GM21367 (cell line): ENCODE measurements at regions not wholly inside any gene's neighbourhood (a gene's known extent, or its start where the extent isn't known, plus 50 kb on each side); places are given as distances from the start of the nearest gene placed in this dataset.
"Not testable (repeated sequence)": the region's sequence is repeated elsewhere in the genome, so short reads cannot be mapped to it uniquely, and the experiment has no call there.

Source experiments
- ATAC-seq: cut with Tn5 transposase; IDR thresholded peaks from one replicate; pipeline ENCODE4 v1.9.1; 2021; ENCODE audit not compliant: unreplicated experiment

- no peak for ATAC-seq
Observed at GRCh38 chr21:35288238-35288637, 239.1 kb upstream of the RUNX1 start.

DNA sequence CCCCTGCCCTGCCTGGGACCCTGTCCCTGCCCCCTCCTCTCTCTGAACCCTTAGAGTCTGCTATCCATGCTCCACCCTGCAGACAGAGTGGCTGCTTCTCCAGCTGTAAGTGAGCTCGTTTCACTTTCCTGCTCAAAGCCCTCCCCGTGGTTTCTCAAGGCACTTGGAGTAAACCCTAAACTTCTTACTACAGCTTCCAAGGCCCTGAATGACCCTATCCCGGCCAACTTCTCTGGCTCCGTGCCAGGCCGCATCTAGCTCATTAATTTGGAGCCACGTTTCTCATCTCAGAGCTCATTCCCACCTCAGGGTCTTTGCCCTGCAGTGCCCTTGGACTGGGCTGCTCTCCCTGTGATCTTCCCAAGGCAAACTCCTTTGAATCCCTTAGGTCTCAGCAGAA, 235.1 kb upstream of the RUNX1 start:
- no peak for ATAC-seq

DNA sequence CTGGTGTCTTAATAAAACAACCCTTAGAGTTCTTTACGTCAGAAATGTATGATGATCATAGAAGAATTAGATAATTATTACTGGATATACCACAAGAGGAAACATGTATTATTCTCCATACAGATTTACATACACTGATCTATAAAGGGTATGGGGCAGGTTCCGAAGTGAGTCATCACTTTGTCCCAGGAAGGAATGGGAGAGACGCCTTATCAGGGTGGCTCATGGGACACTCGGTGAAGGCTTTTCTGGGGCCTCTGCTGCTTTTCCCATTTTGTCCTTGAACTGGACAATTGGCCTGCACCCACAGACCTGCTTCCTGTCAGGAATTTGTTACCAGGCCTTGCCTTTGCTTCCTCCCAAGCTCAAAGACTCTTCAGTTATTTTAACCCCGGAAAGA, 233.8 kb upstream of the RUNX1 start:
- no peak for ATAC-seq

DNA sequence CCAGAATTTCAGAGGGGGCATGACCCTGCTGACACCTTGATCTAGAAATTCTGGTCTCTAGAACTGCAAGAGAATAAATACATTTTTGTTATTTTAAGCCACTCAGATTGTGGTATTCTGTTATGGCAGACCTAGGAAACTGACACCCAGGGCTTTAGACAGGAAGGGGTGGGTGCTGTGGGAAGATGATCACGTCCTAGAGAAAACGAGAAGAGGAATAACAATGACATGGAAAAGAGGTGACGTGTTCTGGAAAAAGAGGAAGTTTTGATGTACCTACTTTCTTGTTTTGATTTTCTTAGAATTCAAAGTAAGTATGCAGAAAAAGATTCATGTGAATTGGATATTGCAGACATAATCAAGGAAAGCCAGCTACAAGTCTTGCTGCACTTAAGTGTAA, 232.9 kb upstream of the RUNX1 start:
- ATAC-seq = no peak

DNA sequence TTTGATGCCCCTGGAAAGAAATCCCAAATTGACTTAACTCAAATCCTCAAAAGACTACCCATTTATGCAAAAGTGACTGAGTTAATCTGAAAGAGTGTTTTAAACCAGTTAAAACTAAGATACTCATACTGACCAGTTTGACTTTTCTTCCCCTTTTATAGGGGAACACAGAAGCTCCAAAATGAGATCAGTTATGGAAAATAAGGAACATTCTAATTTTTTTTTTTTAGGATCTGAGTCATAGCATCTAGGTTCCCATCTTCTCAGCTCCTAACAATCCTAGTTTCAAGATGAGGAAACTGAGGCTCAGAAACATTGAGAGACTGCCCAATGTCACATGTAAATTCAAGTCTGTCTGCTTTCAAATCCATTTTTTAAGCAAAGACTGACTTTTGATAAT, 231.1 kb upstream of the RUNX1 start:
- no peak for ATAC-seq

DNA sequence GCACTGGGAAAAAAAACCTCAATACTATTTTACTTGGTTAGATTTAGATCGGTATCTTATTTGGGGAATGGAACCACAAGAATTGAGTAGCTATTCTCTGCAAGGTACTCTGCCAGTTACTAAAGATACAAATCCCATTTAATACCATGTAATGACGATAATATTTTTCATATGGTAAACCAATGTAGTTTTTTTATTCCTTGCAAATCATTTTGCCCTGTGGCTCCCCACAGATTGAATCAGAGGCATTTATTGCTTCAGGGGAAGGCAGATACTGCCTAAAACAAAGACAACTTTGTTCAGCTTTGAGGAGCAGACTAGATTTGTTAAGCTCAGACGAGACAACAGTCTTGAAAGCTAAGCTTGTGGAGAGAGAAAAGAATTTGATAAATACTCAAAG, 226.7 kb upstream of the RUNX1 start:
- ATAC-seq = no peak

- no peak for ATAC-seq
Observed at GRCh38 chr21:35274923-35275322, 225.8 kb upstream of the RUNX1 start.

DNA sequence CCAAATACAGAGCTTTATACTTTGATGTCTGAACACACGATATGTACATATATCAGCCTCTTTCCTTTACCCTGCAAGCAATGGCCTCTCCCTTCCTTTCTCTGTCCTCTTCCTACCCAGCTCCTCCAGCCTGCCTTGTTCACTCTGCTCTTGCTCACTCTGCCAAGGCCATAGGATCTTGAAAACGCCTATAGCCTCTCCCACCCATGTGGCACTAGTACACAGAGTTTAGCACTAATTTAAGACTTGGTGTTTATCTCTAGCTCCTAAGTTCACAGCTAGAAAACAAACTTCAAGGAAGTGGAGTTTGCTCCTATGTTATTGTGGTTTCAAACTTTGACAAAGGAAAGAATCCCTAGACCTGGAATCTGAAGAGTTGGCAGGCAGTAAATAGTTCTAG, 225.0 kb upstream of the RUNX1 start:
- ATAC-seq = no peak

DNA sequence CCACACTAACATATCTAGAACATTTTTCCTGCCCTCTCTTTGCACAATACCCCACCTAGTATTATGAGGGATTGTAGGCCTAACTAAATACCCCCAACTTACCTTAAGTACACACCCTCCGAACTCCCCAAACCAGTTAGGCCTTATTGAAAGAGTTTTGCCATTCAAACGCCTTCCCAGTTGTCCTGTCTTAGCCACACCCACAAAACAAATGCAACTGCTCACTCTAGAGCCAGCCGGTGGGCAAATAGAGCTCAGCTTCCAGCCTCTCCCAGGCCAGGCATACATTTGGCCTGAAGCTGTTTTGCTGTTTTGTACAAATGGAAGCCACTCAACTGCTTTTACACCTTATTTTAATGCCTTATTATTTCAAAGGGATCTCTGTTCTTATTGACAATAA, 224.2 kb upstream of the RUNX1 start:
- no peak for ATAC-seq

GRCh38 chr21:35271344-35272118, 222.4 kb upstream of the RUNX1 start:
- not testable (repeated sequence) for ATAC-seq

- ATAC-seq = no peak
Observed at GRCh38 chr21:35268817-35269216, 219.7 kb upstream of the RUNX1 start.

DNA sequence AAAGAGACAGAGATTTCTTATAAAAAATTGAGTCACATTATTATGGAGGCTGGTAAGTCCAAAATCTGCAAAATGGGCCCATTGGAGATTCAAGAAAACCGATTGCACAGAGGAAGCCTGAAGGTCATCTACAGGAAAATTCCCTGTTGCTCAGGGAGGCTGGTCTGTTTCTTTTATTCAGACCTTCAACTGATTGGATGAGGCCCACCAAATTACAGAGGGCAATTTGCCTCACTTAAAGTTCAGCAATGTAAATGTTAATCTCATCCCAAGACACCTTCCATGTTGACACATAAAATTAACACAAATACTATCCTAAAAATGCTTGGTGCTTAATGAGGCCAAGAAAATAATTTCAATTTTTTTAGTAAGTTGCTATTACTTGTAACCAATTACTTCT, 219.2 kb upstream of the RUNX1 start:
- ATAC-seq = no peak

GRCh38 chr21:35266546-35266945, 217.4 kb upstream of the RUNX1 start:
- ATAC-seq = no peak

DNA sequence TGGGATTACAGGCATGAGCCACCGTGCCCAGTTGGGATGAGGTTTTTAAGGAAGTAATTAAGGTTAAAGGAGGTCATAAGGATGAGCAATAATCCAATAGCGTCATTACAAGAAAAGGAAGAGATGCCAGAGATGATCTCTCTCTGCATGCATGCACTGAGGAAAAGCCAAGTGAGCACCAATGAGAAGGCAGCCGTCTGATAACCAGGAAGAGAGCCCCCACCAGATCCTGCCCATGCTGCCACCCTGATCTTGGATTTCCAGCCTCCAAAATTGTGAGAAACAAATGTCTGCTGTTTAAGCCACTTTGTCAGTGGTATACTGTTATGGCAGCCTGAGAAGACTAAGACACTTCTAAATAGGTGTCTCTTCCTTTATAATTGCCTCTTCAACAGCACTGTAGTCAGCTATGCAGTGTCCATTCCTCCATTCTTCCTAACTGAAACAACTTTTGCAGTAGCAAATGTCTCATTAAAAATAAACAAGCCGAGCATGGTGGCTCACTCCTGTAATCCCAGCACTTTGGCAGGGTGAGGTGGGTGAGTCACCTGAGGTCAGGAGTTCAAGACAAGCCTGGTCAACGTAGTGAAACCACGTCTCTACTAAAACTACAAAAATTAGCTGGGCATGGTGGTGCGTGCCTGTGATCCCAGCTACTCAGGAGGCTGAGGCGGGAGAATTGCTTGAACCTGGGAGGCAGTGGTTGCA, 216.2 kb upstream of the RUNX1 start:
- ATAC-seq = no peak

DNA sequence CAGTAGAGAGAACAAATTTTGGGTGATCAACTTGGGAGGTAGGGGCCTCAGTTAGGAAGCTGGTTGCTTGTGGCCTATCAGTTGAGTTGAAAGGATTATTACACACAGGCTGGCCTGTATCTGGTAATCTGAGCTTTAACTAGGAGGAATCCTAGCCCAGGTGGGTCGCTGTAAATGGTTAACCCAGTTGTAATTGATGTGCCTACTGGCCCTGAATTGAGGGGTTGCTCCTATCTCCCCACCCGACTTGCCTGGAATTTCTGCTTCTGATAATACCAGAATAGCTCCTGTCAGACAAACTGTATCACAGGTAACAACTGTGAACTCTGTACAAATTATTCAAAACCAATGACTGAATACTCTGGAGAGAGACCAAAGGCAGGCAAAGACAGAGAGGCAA, 210.4 kb upstream of the RUNX1 start:
- ATAC-seq = no peak

GRCh38 chr21:35258521-35258920, 209.4 kb upstream of the RUNX1 start:
- no peak for ATAC-seq

DNA sequence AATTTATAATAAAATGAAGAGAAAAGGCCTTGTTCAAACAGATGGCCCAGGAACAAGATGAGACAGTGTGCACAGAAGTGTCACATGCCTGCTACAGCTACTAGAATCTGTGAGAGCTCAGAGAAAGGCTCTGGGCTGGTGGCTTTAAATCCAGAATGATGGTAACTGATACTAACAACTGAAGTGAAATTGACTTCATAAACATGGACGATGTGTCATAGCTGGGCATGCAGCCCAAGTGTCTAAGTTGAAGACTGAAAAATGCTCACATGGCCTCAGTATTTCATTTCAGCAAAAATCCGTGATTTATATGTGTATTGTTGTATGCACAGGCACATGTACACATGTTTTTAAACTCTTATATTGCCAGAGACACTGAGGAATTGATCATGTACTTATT, 208.3 kb upstream of the RUNX1 start:
- ATAC-seq = no peak

- ATAC-seq = no peak
Observed at GRCh38 chr21:35256468-35256988, 207.4 kb upstream of the RUNX1 start.

GRCh38 chr21:35254765-35255138, 205.7 kb upstream of the RUNX1 start:
- ATAC-seq = no peak

DNA sequence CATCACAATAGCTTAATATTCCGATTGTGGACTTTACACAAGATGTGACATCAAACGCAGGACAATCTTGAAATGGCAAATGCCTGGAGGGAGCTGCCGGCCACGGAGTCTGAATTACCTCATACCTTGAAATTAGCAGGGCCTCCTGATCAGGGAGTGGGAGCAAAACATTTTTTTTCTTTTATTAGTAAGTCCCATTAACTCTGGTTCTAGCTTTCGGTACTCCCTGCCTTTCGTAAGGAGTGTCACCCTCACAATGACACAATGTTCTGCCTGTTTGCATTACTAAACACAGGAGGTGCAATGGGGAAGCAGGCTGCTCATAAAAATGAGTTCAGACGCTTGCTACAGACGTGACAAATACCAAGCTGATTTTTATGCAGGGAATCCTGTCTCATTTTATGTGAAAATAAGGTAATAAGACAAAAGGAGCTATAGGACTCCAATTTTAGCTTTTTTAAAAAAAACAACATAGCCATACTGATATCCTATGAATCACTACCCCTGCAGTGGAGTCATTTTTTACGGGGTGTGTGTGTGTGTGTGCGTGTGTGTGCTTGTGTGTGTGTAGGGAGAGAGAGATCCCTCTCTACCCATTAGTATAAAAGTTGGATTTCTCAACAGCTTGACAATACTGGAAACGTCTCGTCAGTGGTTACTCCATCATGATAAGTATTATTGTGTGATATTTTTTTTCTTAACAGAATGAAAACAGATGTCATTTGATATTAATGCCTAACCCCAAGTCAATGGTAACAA, 205.1 kb upstream of the RUNX1 start:
- ATAC-seq = no peak

- no peak for ATAC-seq
Observed at GRCh38 chr21:35252831-35253230, 203.7 kb upstream of the RUNX1 start.

- ATAC-seq = no peak
Observed at GRCh38 chr21:35249636-35250035, 200.5 kb upstream of the RUNX1 start.
